HuH-7.5 (cell line): ENCODE measurements at regions not wholly inside any gene's neighbourhood (a gene's known extent, or its start where the extent isn't known, plus 50 kb on each side); places are given as distances from the start of the nearest gene placed in this dataset.
"Not testable (repeated sequence)": the region's sequence is repeated elsewhere in the genome, so short reads cannot be mapped to it uniquely, and the experiment has no call there.

Experiments
- DNase-seq: peaks from one replicate; pipeline ENCODE4 v3.0.0; 2011; ENCODE audit warnings: low spot score

- no peak for DNase-seq
Measured at GRCh38 chr7:155377071-155377837, 79.6 kb downstream of the INSIG1 start.

GRCh38 chr7:155377838-155378579 is 79.9 kb upstream of the EN2 start:
- no peak for DNase-seq

GRCh38 chr7:155378580-155378934 is 79.4 kb upstream of the EN2 start:
- DNase-seq: no peak

DNA sequence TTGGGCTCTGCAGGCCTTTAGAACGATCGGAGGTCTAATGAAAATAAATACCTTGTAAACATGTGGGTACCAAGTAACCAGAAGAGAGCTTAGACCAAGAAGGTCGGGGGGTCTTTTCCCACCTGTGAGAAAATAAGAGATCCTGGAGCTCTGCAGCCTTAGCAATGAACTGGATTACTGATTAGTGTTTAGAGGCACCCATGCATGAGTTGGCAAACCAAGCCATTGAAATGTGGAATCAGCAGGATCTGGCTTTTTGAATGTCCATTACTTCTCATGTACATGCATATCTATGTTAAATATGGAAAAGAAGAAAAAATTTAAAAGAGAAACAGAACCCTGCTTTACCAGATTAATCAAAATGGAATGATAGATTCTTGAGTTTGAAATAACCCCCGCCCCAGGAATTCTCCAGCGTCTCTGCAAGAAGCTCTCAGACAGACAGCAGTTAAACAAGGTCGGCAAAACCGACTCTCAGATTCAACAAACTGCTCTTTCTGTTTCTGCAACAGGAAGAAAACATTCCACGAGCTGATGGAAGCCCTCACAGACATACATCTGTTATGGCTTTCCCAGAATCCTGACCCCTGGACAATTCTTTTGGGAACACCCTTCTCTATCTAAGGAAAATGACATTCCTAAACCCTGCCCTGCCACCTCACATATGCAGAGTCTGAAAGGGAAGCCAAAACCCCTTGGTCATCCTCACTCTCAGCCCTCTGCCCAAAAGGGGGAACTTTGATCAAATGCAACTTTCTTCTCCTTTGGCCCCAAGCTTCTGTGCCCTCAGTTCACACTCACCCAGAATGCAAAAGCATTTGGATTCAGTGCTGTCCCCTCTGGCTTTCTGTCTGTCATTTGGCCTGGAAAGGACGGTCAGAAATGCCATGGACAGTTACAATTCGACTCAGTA is 78.7 kb upstream of the EN2 start:
- no peak for DNase-seq

- peak; percentile 98 for DNase-seq
Measured at GRCh38 chr7:155380221-155380861, 77.6 kb upstream of the EN2 start.

DNA sequence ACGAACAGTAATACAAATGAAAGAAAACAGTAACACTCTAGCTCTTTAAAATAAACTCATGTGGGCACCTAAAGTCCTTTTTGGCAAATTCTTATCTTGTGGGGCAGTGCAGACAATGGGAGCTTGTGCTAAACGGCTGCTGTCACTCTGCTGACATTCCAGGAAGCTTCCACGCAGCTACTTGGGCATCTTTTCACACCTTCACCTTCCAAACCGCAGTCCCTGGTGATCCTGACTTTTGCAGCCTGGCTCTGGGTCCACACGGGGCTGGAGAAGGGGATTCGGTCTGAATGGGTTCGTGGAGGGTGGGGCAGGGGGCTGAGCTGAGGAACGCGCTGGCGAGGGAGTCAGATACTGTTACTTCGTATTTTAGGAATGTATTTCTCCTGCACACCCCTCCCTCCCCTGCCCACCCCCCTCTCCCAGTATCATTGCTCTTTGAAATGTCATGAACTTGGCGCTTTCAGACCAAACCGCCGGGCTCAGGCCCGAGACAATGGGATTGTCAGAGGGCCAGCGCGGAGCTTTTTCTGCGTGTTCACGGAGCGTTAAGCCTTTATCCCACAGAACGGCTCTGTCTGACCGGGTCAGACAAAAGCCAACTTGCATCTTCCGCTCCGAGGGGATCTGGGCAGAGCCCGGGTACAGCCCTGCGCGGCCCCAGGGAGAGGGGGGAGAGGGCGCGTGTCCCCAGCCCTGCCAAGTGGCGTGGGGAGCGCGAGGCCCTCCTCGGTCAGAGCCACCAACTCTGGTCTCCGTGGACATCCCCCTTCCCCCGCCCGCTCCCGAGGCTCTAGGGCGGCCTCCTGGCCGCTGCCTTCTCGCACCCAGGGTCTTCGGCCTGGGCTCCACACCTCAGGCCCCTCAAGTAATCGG is 76.7 kb upstream of the EN2 start:
- no peak for DNase-seq

DNA sequence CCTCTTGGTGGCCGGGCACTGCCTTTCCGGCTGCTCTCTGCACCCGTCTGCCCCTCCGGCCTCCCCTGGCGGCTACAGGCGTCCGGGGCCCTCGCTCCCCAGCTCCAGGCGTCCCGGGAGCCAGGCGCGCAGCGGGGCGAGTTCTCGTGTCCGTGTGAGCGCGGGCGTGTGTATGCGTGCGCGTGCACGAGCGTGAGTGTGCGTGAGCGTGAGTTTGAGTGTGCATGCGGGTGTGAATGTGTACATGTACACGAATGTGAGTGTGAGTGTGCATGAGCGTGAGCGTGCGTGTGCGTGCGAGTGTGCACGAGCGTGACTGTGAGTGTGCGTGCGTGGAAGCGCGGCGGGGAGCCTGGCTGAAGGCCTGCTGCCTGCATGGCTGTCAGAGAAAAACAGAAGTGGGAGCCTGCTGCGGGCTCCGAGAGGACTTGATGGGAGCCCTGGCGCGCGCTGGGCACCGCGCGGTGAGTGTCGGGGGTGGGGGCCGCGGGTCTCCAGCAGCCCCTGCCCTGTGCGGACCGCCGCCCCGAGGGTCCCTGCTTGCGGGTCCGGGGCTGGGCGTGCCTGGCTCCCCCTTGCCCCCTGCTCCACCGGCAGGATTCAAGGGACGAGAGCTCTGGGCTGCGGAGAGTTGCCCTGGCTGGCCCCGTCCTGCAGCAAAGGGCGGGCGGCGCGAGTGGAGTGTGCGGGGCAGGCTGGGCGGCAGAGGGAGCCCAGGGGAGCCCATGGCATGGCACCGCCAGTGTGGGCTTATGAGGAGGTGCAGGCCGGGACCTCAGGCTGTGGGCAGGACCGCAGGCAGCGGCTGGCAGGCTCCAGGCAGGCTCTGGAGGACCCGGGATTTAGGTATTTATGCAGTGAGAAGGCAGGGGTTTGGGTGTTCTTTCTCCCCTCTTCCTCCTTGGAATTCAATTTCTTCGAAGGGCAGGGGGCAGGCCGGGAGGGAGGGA is 75.8 kb upstream of the EN2 start:
- no peak for DNase-seq

DNA sequence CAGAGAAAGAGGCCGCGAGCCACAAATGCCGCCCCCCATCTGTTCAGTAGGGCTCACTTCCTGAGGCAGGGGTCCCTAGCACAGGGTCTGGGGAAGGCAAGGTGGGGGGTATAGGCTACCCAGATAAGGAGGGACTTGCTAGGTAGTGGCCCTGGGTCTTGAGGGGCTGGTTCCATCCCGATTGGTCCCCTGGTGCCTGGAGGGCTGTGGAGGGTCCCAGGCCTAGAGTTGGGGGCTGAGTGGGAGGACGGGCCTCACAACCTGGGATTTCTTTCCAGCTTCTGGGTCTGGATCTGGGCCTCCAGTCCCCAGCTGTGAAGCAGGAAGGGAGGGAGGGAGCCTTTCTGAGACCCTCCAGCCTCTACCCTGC is 75.1 kb upstream of the EN2 start:
- no peak for DNase-seq

- no peak for DNase-seq
Measured at GRCh38 chr7:155383756-155384491, 74.0 kb upstream of the EN2 start.

- DNase-seq: no peak
Measured at GRCh38 chr7:155384751-155385150, 73.2 kb upstream of the EN2 start.

GRCh38 chr7:155385182-155385581 is 72.7 kb upstream of the EN2 start:
- not testable (repeated sequence) for DNase-seq

DNA sequence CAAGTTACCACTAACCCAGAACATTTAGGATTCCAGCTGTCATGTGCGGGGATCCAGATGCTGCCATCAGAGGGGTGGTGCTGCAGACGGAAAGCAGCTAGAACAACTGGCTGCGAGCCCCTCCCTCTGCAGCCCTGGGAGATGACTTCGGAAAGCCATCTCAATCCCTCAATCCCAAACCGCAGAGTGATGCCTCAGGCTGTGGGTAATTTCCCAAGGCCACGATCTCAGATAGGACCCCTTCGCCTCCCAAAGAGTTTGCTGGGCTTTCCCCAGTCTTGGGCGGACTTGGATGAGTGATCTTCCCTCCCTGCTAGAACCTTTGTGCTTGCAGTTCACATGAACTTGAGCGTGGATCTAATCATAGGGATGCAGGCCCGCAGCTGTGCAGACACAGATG is 71.3 kb upstream of the EN2 start:
- DNase-seq: no peak

GRCh38 chr7:155387066-155387620 is 70.8 kb upstream of the EN2 start:
- no peak for DNase-seq

DNA sequence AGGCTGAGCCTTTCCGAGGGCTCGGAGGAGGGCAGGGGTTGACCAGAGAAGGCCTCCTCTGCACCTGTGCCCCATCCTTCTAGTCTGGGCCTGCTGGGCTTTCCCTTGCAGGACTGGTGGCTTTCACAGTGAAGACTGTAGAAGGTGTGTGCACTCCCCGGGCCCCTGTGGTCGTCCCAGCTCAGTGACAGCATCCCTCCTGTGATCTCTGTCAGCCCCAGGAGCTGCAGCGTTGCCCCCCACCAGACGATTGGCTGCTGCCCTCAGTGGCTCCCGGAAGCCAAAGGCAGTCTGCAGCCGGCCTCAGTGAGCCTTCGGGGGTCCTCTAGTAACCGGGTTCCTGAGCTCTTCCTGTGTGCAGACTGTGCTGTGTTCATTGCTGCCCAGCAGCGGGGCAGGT is 69.4 kb upstream of the EN2 start:
- DNase-seq: no peak

GRCh38 chr7:155391414-155391813 is 66.5 kb upstream of the EN2 start:
- no peak for DNase-seq

DNA sequence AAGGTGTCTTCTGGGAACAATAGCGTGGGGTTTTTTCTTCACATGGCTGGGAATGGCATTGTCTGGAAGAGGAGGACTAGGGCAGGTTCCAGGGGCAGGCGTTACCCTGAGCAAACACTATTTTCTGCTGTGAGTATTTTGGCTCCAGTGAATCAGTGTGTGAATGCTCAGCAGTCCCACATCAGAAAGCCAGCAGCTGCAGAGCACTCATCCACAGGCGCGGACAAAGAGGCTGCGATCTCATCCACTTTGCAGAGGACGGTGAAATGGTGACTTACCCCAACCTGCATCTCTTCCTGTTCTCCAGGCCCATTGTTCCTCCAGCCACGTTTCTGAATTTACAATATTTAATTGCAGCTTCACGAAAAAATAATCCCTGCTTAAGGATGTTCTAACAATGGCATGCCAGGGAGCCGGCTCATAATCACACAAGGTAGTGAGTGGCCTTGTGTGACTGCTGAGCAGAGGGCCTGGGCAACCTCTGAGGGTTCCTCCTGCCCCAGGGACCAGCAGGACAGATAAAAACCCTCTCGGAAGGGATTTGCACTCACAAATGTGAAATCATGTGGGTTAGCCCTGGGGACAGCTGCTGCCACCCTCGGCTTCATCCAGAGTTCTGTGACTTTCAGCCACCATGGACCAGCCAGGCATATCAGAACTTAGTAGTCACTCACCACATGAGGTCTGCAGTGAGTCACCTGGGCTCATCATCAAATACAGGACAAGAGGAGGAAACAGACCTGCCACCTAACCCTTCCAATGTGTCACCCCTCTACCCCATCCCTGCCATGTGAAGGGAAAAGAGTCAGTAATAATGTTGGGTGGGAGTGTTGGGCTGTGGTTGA is 65.0 kb upstream of the EN2 start:
- no peak for DNase-seq

- no peak for DNase-seq
Measured at GRCh38 chr7:155394413-155394812, 63.5 kb upstream of the EN2 start.

- no peak for DNase-seq
Measured at GRCh38 chr7:155395176-155395797, 62.6 kb upstream of the EN2 start.
